Peyer's patch (tissue), 4 donors: ENCODE measurements at regions not wholly inside any gene's neighbourhood (a gene's known extent, or its start where the extent isn't known, plus 50 kb on each side); places are given as distances from the start of the nearest gene placed in this dataset.
A peak's percentile ranks its signal among the peaks of the same experiment; 100 is the strongest.

Experiments
- DNase-seq, 3 donors: peaks; one replicate each; pipeline ENCODE4 v3.0.0-alpha.2; 2017 to 2019
- H3K27ac ChIP-seq, 4 donors: fragments of 200-600 bp; sonication (generic); one replicate each; pipeline ENCODE4 v1.5.1; 2016 to 2019
- H3K27me3 ChIP-seq, 2 donors: fragments of 200-600 bp; sonication (generic); one replicate each; pipeline ENCODE4 v1.5.1; 2019
- H3K36me3 ChIP-seq, 3 donors: fragments of 200-600 bp; sonication (generic); one replicate each; pipeline ENCODE4 v1.5.1; 2016 to 2019
- H3K4me1 ChIP-seq, 4 donors: fragments of 200-600 bp; sonication (generic); one replicate each; pipeline ENCODE4 v1.5.1; 2016 to 2019
- H3K4me3 ChIP-seq, 4 donors: fragments of 200-600 bp; sonication (generic); 1 replicate in 3 of 4; 2 replicates in 1 of 4; pipeline ENCODE4 v1.5.1; 2016 to 2019; ENCODE audit warnings: mild to moderate bottlenecking in 1 of 4
- H3K9me3 ChIP-seq, 4 donors: fragments of 200-600 bp; sonication (generic); one replicate each; pipeline ENCODE4 v1.5.1; 2016 to 2019; ENCODE audit warnings: mild to moderate bottlenecking in 1 of 4
- CTCF ChIP-seq, 6 experiments: fragments of 450-650 bp in 4 of 6; fragments of 200-600 bp in 2 of 6; sonication (generic) in 1 of 6; IDR thresholded peaks; one replicate each; pipeline ENCODE4 v1.5.1; 2017 to 2019; ENCODE audit warnings: antibody characterized with exemption in 6 of 6, mild to moderate bottlenecking in 3 of 6, moderate library complexity in 1 of 6
- POLR2A ChIP-seq, 2 donors: fragments of 450-650 bp; IDR thresholded peaks; one replicate each; pipeline ENCODE4 v1.5.1; 2017; ENCODE audit warnings: antibody characterized with exemption in 2 of 2, mild to moderate bottlenecking in 2 of 2, moderate library complexity in 2 of 2

- Histone ChIP-seq H3K36me3 (no peaks in the 10 kb centered on the region), H3K27ac (no peak overlapping the region), H3K27me3 (no peaks in the 10 kb centered on the region), H3K4me1 (no peaks in the 10 kb centered on the region), H3K9me3 (no peaks in the 10 kb centered on the region), H3K4me3 (no peak overlapping the region)
- peak in 1 of 3 donors; percentile 47 for DNase-seq
- TF ChIP-seq CTCF (IDR thresholded peaks at IDR 0.05) (peak in 3 of 6 experiments; percentile 24 to 39 (median 36)), POLR2A (IDR thresholded peaks at IDR 0.05) (no peak)
Measured at GRCh38 chr15:97482521-97482920, 478.0 kb upstream of the ARRDC4 start.

GRCh38 chr15:97483232-97483631 is 477.3 kb upstream of the ARRDC4 start:
- no peak overlapping the region for H3K27ac ChIP-seq
- H3K27me3 ChIP-seq, result no peaks in the 10 kb centered on the region
- no peak for DNase-seq
- TF ChIP-seq POLR2A (IDR thresholded peaks at IDR 0.05), result no peak
- TF ChIP-seq CTCF (IDR thresholded peaks at IDR 0.05), result no peak
- no peaks in the 10 kb centered on the region for H3K36me3 ChIP-seq
- H3K4me3 ChIP-seq, result no peak overlapping the region
- H3K9me3 ChIP-seq, result no peaks in the 10 kb centered on the region
- no peaks in the 10 kb centered on the region for H3K4me1 ChIP-seq

- H3K36me3 ChIP-seq, result no peaks in the 10 kb centered on the region
- H3K4me3 ChIP-seq, result no peak overlapping the region
- TF ChIP-seq CTCF (IDR thresholded peaks at IDR 0.05) (no peak), POLR2A (IDR thresholded peaks at IDR 0.05) (no peak)
- H3K9me3 ChIP-seq, result no peaks in the 10 kb centered on the region
- no peaks in the 10 kb centered on the region for H3K4me1 ChIP-seq
- no peak for DNase-seq
- no peak overlapping the region for H3K27ac ChIP-seq
- H3K27me3 ChIP-seq, result no peaks in the 10 kb centered on the region
Measured at GRCh38 chr15:97490429-97490828, 470.1 kb upstream of the ARRDC4 start.

- H3K27me3 ChIP-seq, result no peaks in the 10 kb centered on the region
- no peak for DNase-seq
- no peaks in the 10 kb centered on the region for H3K9me3 ChIP-seq
- H3K4me3 ChIP-seq, result no peak overlapping the region
- H3K4me1 ChIP-seq, result no peaks in the 10 kb centered on the region
- no peak overlapping the region for H3K27ac ChIP-seq
- no peaks in the 10 kb centered on the region for H3K36me3 ChIP-seq
- TF ChIP-seq POLR2A (IDR thresholded peaks at IDR 0.05) (no peak), CTCF (IDR thresholded peaks at IDR 0.05) (no peak)
Measured at GRCh38 chr15:97501291-97501690, 459.2 kb upstream of the ARRDC4 start.

- Histone ChIP-seq H3K4me3 (no peak overlapping the region), H3K4me1 (no peaks in the 10 kb centered on the region), H3K9me3 (no peaks in the 10 kb centered on the region), H3K36me3 (no peaks in the 10 kb centered on the region), H3K27ac (no peak overlapping the region), H3K27me3 (no peaks in the 10 kb centered on the region)
- TF ChIP-seq POLR2A (IDR thresholded peaks at IDR 0.05), result no peak
- no peak for TF ChIP-seq CTCF (IDR thresholded peaks at IDR 0.05)
- no peak for DNase-seq
Measured at GRCh38 chr15:97502038-97502437, 458.5 kb upstream of the ARRDC4 start.
